Naive thymus-derived CD8-positive, alpha-beta T cell (primary cell): ENCODE measurements at regions not wholly inside any gene's neighbourhood (a gene's known extent, or its start where the extent isn't known, plus 50 kb on each side); places are given as distances from the start of the nearest gene placed in this dataset.
"Not testable (repeated sequence)": the region's sequence is repeated elsewhere in the genome, so short reads cannot be mapped to it uniquely, and the experiment has no call there.

Experiments used
- ATAC-seq, 2 donors: fragments of 150-1000 bp; cut with Tn5 transposase in 1 of 2; sonication (Bioruptor Pico), chemical (Tn5 transposase) in 1 of 2; 1 replicate in 1 of 2; 2 replicates in 1 of 2; pipeline ENCODE4 v1.10.0; 2021; ENCODE audit warnings: mild to moderate bottlenecking in 2 of 2, moderate library complexity in 2 of 2
- POLR2A ChIA-PET: fragments of 350-600 bp; sonication (Branson Sonifier 250); formaldehyde crosslinking; loops from one replicate; lab custom pipeline; 2021; ENCODE audit warnings: antibody characterized with exemption; lab: Charles Lee
- DNase-seq, 10 donors: peaks; one replicate each; pipeline versions ENCODE4 v3.0.0 to v3.0.0-alpha.2; 2020 to 2022
- H3K27ac Mint-ChIP-seq, 10 donors: one replicate each; pipeline ENCODE4 v1.8.0; 2020 to 2022; ENCODE audit warnings: mild to moderate bottlenecking in 10 of 10, mixed read lengths in 10 of 10, moderate library complexity in 4 of 10, inconsistent platforms in 1 of 10
- H3K27me3 Mint-ChIP-seq, 5 donors: one replicate each; pipeline ENCODE4 v1.8.0; 2021 to 2022; ENCODE audit warnings: mixed read lengths in 5 of 5
- H3K36me3 Mint-ChIP-seq, 3 donors: one replicate each; pipeline ENCODE4 v1.8.0; 2020 to 2022; ENCODE audit warnings: mixed read lengths in 3 of 3, mild to moderate bottlenecking in 2 of 3, inconsistent platforms in 1 of 3
- H3K4me1 Mint-ChIP-seq, 4 donors: one replicate each; pipeline ENCODE4 v1.8.0; 2021 to 2022; ENCODE audit warnings: mixed read lengths in 4 of 4
- H3K4me3 Mint-ChIP-seq, 10 donors: one replicate each; pipeline ENCODE4 v1.8.0; 2020 to 2022; ENCODE audit warnings: mild to moderate bottlenecking in 10 of 10, mixed read lengths in 10 of 10, moderate library complexity in 6 of 10, inconsistent platforms in 1 of 10
- H3K9me3 Mint-ChIP-seq, 9 donors: one replicate each; pipeline ENCODE4 v1.8.0; 2020 to 2022; ENCODE audit warnings: mixed read lengths in 9 of 9, mild to moderate bottlenecking in 3 of 9, inconsistent platforms in 1 of 9, moderate library complexity in 1 of 9

- H3K9me3 Mint-ChIP-seq: peaks cover 0 to 36% (median 6%) of the 10 kb centered on the region in 9 donors
- H3K4me1 Mint-ChIP-seq: no peaks in the 10 kb centered on the region
- ATAC-seq (no peak), DNase-seq (no peak)
- no peaks in the 10 kb centered on the region for H3K27me3 Mint-ChIP-seq
- no peaks in the 10 kb centered on the region for H3K36me3 Mint-ChIP-seq
- POLR2A ChIA-PET: no interaction called here
- no peak overlapping the region for H3K27ac Mint-ChIP-seq
- H3K4me3 Mint-ChIP-seq: no peak overlapping the region
Measured at GRCh38 chr11:97525273-97525672, 1135.5 kb downstream of the JRKL start.

GRCh38 chr11:97537407-97538150 lies 1147.8 kb downstream of the JRKL start:
- no peaks in the 10 kb centered on the region for H3K36me3 Mint-ChIP-seq
- ATAC-seq: no peak

GRCh38 chr11:97544431-97544830 lies 1154.6 kb downstream of the JRKL start:
- Mint-ChIP-seq H3K9me3 (peaks cover 6 to 53% (median 12%) of the 10 kb centered on the region in 9 donors), H3K27me3 (no peaks in the 10 kb centered on the region), H3K4me3 (no peak overlapping the region), H3K27ac (no peak overlapping the region), H3K36me3 (no peaks in the 10 kb centered on the region), H3K4me1 (no peaks in the 10 kb centered on the region)
- ATAC-seq (no peak), DNase-seq (no peak)
- POLR2A ChIA-PET: no interaction called here

More at GRCh38 chr11:97537407-97538150, 1147.8 kb downstream of the JRKL start:
- H3K4me1 Mint-ChIP-seq: no peaks in the 10 kb centered on the region
- peaks cover 7 to 31% (median 12%) of the 10 kb centered on the region in 9 donors for H3K9me3 Mint-ChIP-seq
- POLR2A ChIA-PET: no interaction called here
- DNase-seq: no peak
- H3K27ac Mint-ChIP-seq: no peak overlapping the region
- no peak overlapping the region for H3K4me3 Mint-ChIP-seq
- no peaks in the 10 kb centered on the region for H3K27me3 Mint-ChIP-seq

GRCh38 chr11:97548280-97548679 lies 1158.5 kb downstream of the JRKL start:
- ATAC-seq (no peak), DNase-seq (no peak)
- POLR2A ChIA-PET: no interaction called here
- Mint-ChIP-seq H3K9me3 (peaks cover 2 to 32% (median 10%) of the 10 kb centered on the region in 9 donors), H3K4me3 (no peak overlapping the region), H3K27me3 (no peaks in the 10 kb centered on the region), H3K4me1 (no peaks in the 10 kb centered on the region), H3K36me3 (no peaks in the 10 kb centered on the region), H3K27ac (no peak overlapping the region)

- H3K4me3 Mint-ChIP-seq: no peak overlapping the region
- DNase-seq: no peak
- no peaks in the 10 kb centered on the region for H3K27me3 Mint-ChIP-seq
- no peaks in the 10 kb centered on the region for H3K36me3 Mint-ChIP-seq
- peaks cover 0 to 19% (median 3%) of the 10 kb centered on the region in 9 donors for H3K9me3 Mint-ChIP-seq
- no peaks in the 10 kb centered on the region for H3K4me1 Mint-ChIP-seq
- no peak overlapping the region for H3K27ac Mint-ChIP-seq
- POLR2A ChIA-PET: no interaction called here
- ATAC-seq: no peak
Measured at GRCh38 chr11:97557399-97557798, 1167.6 kb downstream of the JRKL start.

GRCh38 chr11:97567801-97568200 lies 1178.0 kb downstream of the JRKL start:
- no peaks in the 10 kb centered on the region for H3K27me3 Mint-ChIP-seq
- H3K27ac Mint-ChIP-seq: no peak overlapping the region
- no peaks in the 10 kb centered on the region for H3K4me1 Mint-ChIP-seq
- no peak for ATAC-seq
- peaks cover 0 to 4% (median 0%) of the 10 kb centered on the region in 3 donors for H3K36me3 Mint-ChIP-seq
- no peak for DNase-seq
- POLR2A ChIA-PET: no interaction called here
- peaks cover 6 to 50% (median 22%) of the 10 kb centered on the region in 9 donors for H3K9me3 Mint-ChIP-seq
- H3K4me3 Mint-ChIP-seq: no peak overlapping the region

- Mint-ChIP-seq H3K4me3 (no peak overlapping the region), H3K9me3 (peaks cover 6 to 50% (median 23%) of the 10 kb centered on the region in 9 donors), H3K27ac (no peak overlapping the region), H3K36me3 (peaks cover 0 to 4% (median 0%) of the 10 kb centered on the region in 3 donors), H3K27me3 (no peaks in the 10 kb centered on the region), H3K4me1 (no peaks in the 10 kb centered on the region)
- ATAC-seq: no peak
- no peak for DNase-seq
- POLR2A ChIA-PET: no interaction called here
Measured at GRCh38 chr11:97570636-97571035, 1180.8 kb downstream of the JRKL start.

- H3K4me3 Mint-ChIP-seq, H3K27ac Mint-ChIP-seq, H3K36me3 Mint-ChIP-seq, H3K4me1 Mint-ChIP-seq, H3K27me3 Mint-ChIP-seq, DNase-seq, POLR2A ChIA-PET, ATAC-seq: not testable (repeated sequence)
- peaks cover 0 to 22% (median 14%) of the 10 kb centered on the region in 9 donors for H3K9me3 Mint-ChIP-seq
Measured at GRCh38 chr11:97573771-97574170, 1184.0 kb downstream of the JRKL start.

- ATAC-seq: no peak
- H3K4me1 Mint-ChIP-seq: no peaks in the 10 kb centered on the region
- H3K27me3 Mint-ChIP-seq: no peaks in the 10 kb centered on the region
- peaks cover 0 to 17% (median 6%) of the 10 kb centered on the region in 9 donors for H3K9me3 Mint-ChIP-seq
- H3K27ac Mint-ChIP-seq: no peak overlapping the region
- no peak overlapping the region for H3K4me3 Mint-ChIP-seq
- POLR2A ChIA-PET: no interaction called here
- DNase-seq: no peak
- H3K36me3 Mint-ChIP-seq: no peaks in the 10 kb centered on the region
Measured at GRCh38 chr11:97574976-97575665, 1185.3 kb downstream of the JRKL start.

GRCh38 chr11:97607291-97608000 lies 1217.6 kb downstream of the JRKL start:
- Mint-ChIP-seq H3K4me3 (no peak overlapping the region), H3K4me1 (no peaks in the 10 kb centered on the region), H3K27me3 (no peaks in the 10 kb centered on the region), H3K27ac (no peak overlapping the region), H3K9me3 (peaks cover 0 to 33% (median 5%) of the 10 kb centered on the region in 9 donors), H3K36me3 (peaks cover 0 to 5% (median 0%) of the 10 kb centered on the region in 3 donors)
- POLR2A ChIA-PET: no interaction called here
- ATAC-seq (no peak), DNase-seq (no peak)

- DNase-seq (no peak), ATAC-seq (no peak)
- H3K4me3 Mint-ChIP-seq: no peak overlapping the region
- POLR2A ChIA-PET: no interaction called here
- H3K4me1 Mint-ChIP-seq: no peaks in the 10 kb centered on the region
- H3K9me3 Mint-ChIP-seq: peaks cover 0 to 33% (median 5%) of the 10 kb centered on the region in 9 donors
- no peak overlapping the region for H3K27ac Mint-ChIP-seq
- no peaks in the 10 kb centered on the region for H3K27me3 Mint-ChIP-seq
- H3K36me3 Mint-ChIP-seq: peaks cover 0 to 5% (median 0%) of the 10 kb centered on the region in 3 donors
Measured at GRCh38 chr11:97610000-97610399, 1220.2 kb downstream of the JRKL start.

- H3K27me3 Mint-ChIP-seq: no peaks in the 10 kb centered on the region
- ATAC-seq: no peak
- no peak for DNase-seq
- POLR2A ChIA-PET: no interaction called here
- no peak overlapping the region for H3K4me3 Mint-ChIP-seq
- no peaks in the 10 kb centered on the region for H3K4me1 Mint-ChIP-seq
- H3K9me3 Mint-ChIP-seq: peaks cover 2 to 33% (median 9%) of the 10 kb centered on the region in 9 donors
- H3K36me3 Mint-ChIP-seq: peaks cover 0 to 5% (median 0%) of the 10 kb centered on the region in 3 donors
- H3K27ac Mint-ChIP-seq: no peak overlapping the region
Measured at GRCh38 chr11:97610854-97611253, 1221.0 kb downstream of the JRKL start.

GRCh38 chr11:97611345-97611744 lies 1221.5 kb downstream of the JRKL start:
- no peak overlapping the region for H3K4me3 Mint-ChIP-seq
- H3K36me3 Mint-ChIP-seq: peaks cover 0 to 5% (median 0%) of the 10 kb centered on the region in 3 donors
- no peaks in the 10 kb centered on the region for H3K4me1 Mint-ChIP-seq
- no peak overlapping the region for H3K27ac Mint-ChIP-seq
- ATAC-seq (no peak), DNase-seq (no peak)
- H3K9me3 Mint-ChIP-seq: peaks cover 2 to 33% (median 9%) of the 10 kb centered on the region in 9 donors
- H3K27me3 Mint-ChIP-seq: no peaks in the 10 kb centered on the region
- POLR2A ChIA-PET: no interaction called here
